Inferior parietal cortex (tissue), 1 donor: ENCODE measurements at regions not wholly inside any gene's neighbourhood (a gene's known extent, or its start where the extent isn't known, plus 50 kb on each side); places are given as distances from the start of the nearest gene placed in this dataset.

Source experiments
- DNase-seq: peaks from one replicate; pipeline ENCODE4 v3.0.0-alpha.2; 2016; ENCODE audit errors: extremely low spot score

DNA sequence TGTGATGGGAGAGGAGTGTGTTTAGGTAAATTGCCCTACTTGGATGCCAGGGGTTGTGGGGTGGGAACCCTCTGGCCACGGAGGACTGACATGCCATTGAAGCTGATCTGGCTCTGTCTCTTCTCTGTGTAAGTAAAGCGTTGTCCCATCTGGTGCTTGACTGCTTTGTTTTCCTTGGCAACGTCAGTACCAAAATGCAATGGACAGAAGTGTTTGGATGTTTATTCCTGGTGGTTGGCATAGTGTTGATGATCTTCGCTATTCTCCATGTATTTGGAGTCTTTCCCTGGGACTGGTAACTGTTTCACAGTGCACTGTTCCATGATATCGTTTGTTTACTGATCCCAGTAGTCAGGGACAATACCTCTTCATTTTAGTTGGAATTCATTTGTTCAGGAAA, 130.5 kb upstream of the MCTP2 start:
- DNase-seq, result no peak

- DNase-seq, result no peak
Measured at GRCh38 chr15:94099574-94099960, 131.8 kb upstream of the MCTP2 start.

GRCh38 chr15:94098921-94099573, 132.3 kb upstream of the MCTP2 start:
- DNase-seq, result no peak

GRCh38 chr15:94097552-94097951, 133.8 kb upstream of the MCTP2 start:
- no peak for DNase-seq

DNA sequence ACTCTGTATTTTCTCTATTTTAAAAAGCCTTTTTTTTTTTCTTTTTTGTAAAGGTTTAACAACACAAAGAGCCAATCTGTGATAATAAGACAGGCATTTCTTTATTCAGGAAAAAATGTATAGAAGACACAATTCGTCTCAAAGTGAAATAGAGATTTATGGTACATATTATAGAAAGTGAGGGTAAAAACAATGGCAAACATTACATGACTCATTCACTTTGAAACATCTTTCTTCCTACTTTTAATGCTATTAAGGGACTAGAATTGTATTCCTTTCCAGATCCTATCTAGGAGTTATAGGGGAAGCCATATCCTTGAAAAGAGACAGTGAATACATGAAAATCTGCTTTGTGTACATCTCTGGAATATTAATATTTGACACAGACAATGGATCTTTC, 137.1 kb upstream of the MCTP2 start:
- no peak for DNase-seq

GRCh38 chr15:94086341-94086740, 145.0 kb upstream of the MCTP2 start:
- DNase-seq, result no peak

DNA sequence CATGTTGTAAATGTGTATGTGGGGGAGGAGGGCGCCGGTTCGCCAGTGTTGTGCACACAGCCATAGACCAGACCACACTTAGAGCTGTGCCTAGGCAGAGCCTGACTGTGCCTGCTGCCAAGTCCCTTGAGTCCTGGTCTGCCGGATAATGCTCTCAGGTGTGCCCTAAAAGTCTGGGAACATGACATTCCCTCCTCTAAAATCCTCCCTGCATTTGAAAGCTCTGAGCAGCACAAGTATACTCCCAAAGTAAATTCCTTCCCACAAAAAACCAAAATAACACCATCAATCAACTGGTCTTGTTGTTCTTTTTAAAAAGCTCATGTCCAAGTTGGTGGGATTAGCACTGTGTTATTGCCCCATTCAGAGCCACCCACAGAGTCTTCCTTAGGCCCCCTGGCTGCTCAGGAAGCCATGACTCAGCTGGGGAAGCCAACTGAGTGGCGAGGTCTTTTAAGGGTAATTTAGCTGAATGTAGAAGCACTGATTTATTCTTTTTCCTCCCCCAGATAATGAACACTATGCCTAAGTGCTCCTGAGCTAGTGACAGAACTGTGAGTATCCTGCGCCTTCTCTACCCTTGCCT, 147.8 kb upstream of the MCTP2 start:
- DNase-seq, result no peak

DNA sequence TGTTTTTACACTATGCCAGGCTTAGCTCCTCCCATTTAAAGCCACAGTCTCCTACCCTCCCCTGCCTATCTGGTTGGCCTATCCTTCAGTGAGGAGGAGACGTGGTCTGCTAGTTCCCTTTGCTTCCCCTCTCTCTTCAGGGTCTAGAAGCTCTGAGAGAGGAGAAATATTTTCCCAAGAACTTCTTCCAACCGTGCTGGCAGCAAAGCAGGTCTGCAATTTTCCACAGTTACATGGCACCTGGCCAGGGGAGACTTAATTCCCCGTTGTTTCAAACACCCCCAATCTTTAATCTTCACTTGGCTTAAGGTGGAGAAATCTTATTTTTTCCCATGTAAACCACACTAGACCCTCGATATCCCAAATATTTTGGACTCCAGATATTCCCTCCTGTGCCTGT, 149.5 kb upstream of the MCTP2 start:
- no peak for DNase-seq

DNA sequence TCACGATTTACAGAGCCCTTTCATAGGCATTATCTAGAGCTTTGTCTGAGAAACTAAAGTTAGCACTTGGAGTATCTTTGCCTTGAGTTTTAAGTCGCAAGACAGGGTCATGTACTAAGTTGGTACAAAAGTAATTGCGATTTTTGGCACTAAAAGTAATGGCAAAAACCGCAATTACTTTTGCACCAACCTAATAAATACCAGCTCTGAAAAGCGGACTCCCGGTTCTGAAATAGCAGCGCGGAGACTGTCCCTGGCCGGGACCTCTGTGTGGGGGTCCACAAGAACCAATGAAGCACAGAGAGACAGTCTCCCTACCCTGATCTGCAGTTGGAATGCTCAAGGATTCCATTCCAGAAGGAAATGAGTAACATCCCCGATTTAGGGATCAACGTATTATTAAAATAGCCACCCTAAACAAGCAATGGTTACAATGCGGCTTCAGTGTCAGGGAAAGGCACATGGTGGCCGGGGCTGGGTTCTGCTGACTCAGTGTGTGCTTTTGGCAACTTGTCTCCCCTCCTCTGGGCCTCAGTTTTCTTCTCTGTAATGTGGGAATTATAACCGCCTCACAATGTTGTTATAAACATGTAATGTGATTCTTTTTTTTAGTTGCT, 150.3 kb upstream of the MCTP2 start:
- DNase-seq, result no peak

- DNase-seq, result no peak
Measured at GRCh38 chr15:94080416-94080815, 150.9 kb upstream of the MCTP2 start.

GRCh38 chr15:94079968-94080367, 151.4 kb upstream of the MCTP2 start:
- no peak for DNase-seq

DNA sequence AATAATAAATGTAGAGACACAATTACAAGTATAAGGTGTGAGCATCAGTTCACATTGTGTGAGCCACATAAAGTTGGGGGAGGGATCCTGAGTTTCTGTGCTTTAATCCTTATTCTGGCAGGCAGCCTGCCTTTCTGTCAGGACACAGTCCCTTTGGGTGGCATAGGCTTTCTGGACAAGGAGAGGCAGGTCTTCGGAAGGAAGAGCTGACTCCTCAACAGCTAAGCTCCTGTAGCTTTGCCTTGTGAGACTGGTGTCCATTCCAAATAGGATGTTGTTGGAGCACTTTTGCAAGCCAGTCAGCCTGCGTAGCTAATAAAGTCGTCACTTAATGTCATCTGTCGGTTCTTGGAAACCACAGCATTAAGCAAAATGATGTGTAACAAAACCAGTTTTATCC, 151.9 kb upstream of the MCTP2 start:
- no peak for DNase-seq

DNA sequence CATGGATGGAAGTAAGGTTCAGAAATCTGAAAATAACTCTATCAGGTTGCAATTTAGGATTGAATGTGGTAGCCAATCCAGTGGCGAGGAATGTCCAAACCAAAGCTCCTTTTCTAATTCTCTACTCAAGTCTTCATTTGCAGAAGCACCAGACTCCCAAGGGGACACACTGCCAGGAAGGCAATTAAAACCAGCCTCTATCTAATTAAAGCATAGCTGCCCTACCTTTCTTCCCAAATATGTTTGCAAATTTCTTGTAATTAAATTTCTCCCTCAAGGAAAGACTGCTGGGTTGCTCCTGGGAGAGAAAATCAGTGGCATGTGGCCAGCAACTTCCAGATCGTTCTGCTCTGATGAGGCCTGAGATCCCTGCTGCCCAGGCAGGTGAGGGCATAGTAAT, 153.4 kb upstream of the MCTP2 start:
- DNase-seq, result no peak

- DNase-seq, result no peak
Measured at GRCh38 chr15:94075349-94075748, 156.0 kb upstream of the MCTP2 start.

- peak; percentile 4 for DNase-seq
Measured at GRCh38 chr15:94070356-94071295, 160.7 kb upstream of the MCTP2 start.

GRCh38 chr15:94069844-94070243, 161.5 kb upstream of the MCTP2 start:
- DNase-seq, result no peak

DNA sequence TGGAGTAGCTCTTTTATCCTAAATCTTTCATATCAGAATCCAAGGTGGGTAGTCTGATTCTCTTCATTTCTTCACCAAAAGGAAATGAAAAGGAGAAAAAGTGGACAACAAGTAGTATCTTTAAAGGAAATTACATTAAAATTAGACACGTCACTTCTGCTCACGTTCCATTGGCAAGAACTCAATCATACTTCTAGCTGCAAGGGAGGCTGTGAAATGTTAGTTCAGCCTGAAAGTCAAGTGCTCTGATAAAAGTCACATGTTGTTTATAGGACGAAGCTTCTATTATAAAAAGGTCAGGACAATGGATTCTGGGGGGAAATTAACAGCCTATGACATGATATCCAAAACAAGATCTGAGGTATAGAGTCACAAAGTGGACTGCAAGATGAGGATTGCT, 164.6 kb upstream of the MCTP2 start:
- DNase-seq, result no peak

GRCh38 chr15:94066046-94066445, 165.3 kb upstream of the MCTP2 start:
- no peak for DNase-seq

DNA sequence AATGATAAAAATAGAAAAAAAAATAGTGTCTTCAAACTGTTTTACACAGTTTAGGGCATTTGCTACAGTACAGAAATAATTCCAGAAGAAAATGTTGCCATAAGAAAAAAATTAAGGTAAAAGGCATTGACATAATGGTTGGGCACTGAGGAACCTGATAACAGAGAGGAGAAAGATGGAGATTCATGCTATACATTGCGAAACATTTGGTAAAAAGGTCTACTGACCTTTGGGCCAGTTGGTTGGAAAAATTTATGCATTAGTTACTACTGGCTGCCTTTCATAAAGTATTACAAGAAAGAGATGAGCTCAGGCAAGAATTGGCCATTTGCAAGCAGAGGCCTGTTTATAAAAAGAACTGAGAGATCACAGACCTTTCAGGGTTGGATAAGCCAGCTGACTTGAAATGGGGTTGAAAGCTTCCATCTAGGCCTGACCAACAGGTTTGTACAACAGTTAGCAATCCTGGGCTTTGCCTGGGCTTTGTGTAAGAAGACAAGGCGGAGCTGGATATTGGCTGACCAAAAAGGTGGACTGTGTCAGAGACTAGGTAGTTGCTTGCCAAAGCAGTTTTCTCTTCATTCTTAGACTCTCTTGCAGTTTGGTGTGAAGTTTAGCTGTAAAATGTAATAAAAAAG, 166.6 kb upstream of the MCTP2 start:
- DNase-seq, result no peak

DNA sequence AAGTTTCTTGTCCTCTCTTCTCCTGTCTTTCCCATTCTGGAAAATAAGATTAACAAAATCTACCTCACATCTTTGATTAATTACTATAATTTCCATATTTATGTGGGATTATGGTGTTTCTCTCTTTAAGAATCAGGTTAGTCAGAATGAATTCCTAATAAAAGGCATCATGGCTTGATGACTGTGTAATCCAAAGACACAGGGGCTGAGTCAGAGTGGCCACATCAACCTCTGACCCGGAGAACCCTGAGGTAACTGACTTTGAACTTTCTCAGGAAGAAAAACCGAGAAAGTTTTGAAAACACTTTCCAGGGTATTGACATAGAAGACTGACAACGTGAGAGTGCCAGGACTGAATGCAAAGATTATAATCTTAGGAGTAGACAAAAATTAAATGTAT, 170.3 kb upstream of the MCTP2 start:
- DNase-seq, result no peak

GRCh38 chr15:94059013-94059587, 172.3 kb upstream of the MCTP2 start:
- no peak for DNase-seq

DNA sequence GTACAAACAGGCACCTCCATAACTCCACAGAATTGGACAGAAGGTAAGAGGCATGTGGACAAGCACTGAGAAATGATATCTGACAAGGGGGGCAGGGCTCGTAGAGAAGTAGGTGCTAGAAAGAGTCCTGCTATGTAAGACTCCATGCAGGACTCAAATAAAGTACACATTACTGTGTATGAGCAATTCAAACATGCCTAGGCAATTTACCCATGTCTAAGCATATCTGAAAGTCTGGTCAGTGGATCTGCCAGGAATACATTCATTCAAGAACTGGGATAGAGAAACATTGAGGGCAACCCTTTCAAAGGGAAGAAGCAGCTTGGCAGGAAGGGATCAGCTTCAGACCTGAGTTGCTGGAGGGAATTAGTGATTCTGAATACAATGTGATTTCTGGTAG, 174.1 kb upstream of the MCTP2 start:
- DNase-seq, result no peak
